Adrenal gland (tissue), 9 donors: ENCODE measurements at regions not wholly inside any gene's neighbourhood (a gene's known extent, or its start where the extent isn't known, plus 50 kb on each side); places are given as distances from the start of the nearest gene placed in this dataset.

ENCODE experiments used
- DNase-seq, 7 donors: peaks; one replicate each; pipeline ENCODE4 v3.0.0-alpha.2; 2019 to 2020
- H3K27ac ChIP-seq, 5 donors: fragments of 200-600 bp; sonication (generic) in 4 of 5; 1 replicate in 3 of 5; 2 replicates in 2 of 5; pipeline versions ENCODE4 v1.5.1 to v1.8.0; 2016 to 2020; ENCODE audit warnings: mild to moderate bottlenecking in 1 of 5
- H3K27me3 ChIP-seq: fragments of 200-600 bp; 2 replicates; pipeline ENCODE4 v1.8.0; 2021
- H3K36me3 ChIP-seq, 2 donors: fragments of 200-600 bp; replicated peaks in 1 of 2; 1 replicate in 1 of 2; 2 replicates in 1 of 2; pipeline versions ENCODE4 v1.5.1 to v1.8.0; 2018 to 2022
- H3K4me1 ChIP-seq, 2 donors: fragments of 200-600 bp; replicated peaks in 1 of 2; 1 replicate in 1 of 2; 2 replicates in 1 of 2; pipeline versions ENCODE4 v1.5.1 to v1.8.0; 2018 to 2021
- H3K4me3 ChIP-seq, 4 donors: fragments of 200-600 bp; sonication (generic) in 3 of 4; one replicate each; pipeline ENCODE4 v1.5.1; 2016 to 2018
- H3K9me3 ChIP-seq, 3 donors: fragments of 200-600 bp; sonication (generic) in 1 of 3; replicated peaks in 1 of 3; 1 replicate in 2 of 3; 2 replicates in 1 of 3; pipeline versions ENCODE4 v1.5.1 to v1.8.0; 2016 to 2021
- POLR2A ChIP-seq, 2 donors: fragments of 450-650 bp; IDR thresholded peaks; one replicate each; pipeline ENCODE4 v1.6.1; 2017; ENCODE audit warnings: antibody characterized with exemption in 2 of 2, mild to moderate bottlenecking in 2 of 2, moderate library complexity in 1 of 2
- WGBS, 4 donors: extraction: QIAGEN DNeasy Blood & Tissue Kit in 2 of 4; methylation state at CpG; one replicate each; pipeline versions ENCODE4 v1.1.5 to v1.1.7; 2013 to 2017; 5-methylcytosine and 5-hydroxymethylcytosine counted together
- intact Hi-C, 2 donors: fragments of 100-400 bp; cut with DNase I; formaldehyde crosslinking; loops; one replicate each; pipeline versions ENCODE4 v1.14.1 to v1.15.0; 2022 to 2023
- TF ChIP-seq, protein P1 (sequence below), 6 experiments: fragments of 450-650 bp in 4 of 6; fragments of 200-600 bp in 2 of 6; sonication (generic) in 1 of 6; IDR thresholded peaks; 1 replicate in 5 of 6; 2 replicates in 1 of 6; pipeline versions ENCODE4 v1.5.1 to v1.8.0; 2016 to 2021; ENCODE audit warnings: antibody characterized with exemption in 6 of 6, mild to moderate bottlenecking in 2 of 6, moderate library complexity in 1 of 6
- donor health status: healthy with polysubstance abuse.
- donor health status: Bipolar disorder and iron deficiency.
- donor health status: DM: yes; HTN: yes; CAD: no.
- donor health status: DM: no; HTN: no; CAD: no.
- donor health status: DM: no; HTN: no; CAD: no.

DNA sequence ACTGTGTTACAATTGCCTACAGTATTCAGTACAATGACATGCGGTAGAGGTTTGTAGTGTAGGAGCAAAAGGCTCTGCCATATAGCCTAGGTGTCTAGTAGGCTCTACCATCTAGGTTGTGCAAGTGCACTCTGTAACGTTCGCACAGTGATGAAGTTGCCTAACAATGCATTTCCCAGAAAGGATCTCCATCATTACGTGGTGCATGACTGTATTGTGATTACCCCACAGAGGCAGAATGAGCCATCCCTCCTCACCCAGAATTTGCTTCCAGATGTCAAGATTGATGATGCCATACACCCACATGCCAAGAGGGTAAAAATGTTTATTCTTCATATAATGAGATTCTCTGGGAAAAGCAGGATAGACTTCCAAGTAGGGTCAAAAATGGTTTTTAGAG, 199.3 kb upstream of the CTTNBP2NL start:
- no peak for DNase-seq
- Histone ChIP-seq H3K4me3 (no peak overlapping the region), H3K36me3 (no peaks in the 10 kb centered on the region), H3K9me3 (peaks cover 0 to 7% (median 0%) of the 10 kb centered on the region in 3 donors), H3K4me1 (no peaks in the 10 kb centered on the region), H3K27ac (no peak overlapping the region), H3K27me3 (no peaks in the 10 kb centered on the region)
- intact Hi-C loops, result no loop called here
- WGBS, 4 donors, result 79 to 86% (median 82%) methylated on average over 4 of the region's 4 CpGs
- TF ChIP-seq POLR2A (IDR thresholded peaks at IDR 0.05), result no peak
- TF ChIP-seq, protein P1, sequence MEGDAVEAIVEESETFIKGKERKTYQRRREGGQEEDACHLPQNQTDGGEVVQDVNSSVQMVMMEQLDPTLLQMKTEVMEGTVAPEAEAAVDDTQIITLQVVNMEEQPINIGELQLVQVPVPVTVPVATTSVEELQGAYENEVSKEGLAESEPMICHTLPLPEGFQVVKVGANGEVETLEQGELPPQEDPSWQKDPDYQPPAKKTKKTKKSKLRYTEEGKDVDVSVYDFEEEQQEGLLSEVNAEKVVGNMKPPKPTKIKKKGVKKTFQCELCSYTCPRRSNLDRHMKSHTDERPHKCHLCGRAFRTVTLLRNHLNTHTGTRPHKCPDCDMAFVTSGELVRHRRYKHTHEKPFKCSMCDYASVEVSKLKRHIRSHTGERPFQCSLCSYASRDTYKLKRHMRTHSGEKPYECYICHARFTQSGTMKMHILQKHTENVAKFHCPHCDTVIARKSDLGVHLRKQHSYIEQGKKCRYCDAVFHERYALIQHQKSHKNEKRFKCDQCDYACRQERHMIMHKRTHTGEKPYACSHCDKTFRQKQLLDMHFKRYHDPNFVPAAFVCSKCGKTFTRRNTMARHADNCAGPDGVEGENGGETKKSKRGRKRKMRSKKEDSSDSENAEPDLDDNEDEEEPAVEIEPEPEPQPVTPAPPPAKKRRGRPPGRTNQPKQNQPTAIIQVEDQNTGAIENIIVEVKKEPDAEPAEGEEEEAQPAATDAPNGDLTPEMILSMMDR (IDR thresholded peaks at IDR 0.05), result no peak

DNA sequence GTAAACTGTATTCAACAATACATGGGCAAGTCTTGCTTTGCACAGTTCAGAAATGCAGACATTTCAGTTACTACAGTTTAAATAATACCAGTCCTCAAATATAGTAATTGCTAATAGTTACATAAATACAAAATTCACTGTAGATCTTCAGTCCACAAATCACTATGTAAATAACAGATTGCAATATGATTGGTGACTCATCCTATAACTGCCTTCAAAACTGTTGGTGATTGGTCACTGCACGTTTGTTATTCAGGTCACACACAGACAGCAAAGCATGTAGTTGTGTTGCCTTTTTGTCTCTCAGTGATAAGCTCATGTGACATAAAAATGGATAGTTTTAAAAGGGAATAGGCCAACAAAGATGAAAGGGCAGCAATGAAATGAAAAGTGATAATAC, 186.5 kb upstream of the CTTNBP2NL start:
- intact Hi-C loops, result no loop called here
- no peak for DNase-seq
- 21 to 55% (median 30%) methylated on average over 1 of the region's 1 CpG for WGBS, 4 donors
- Histone ChIP-seq H3K9me3 (no peaks in the 10 kb centered on the region), H3K4me1 (no peaks in the 10 kb centered on the region), H3K27me3 (no peaks in the 10 kb centered on the region), H3K4me3 (no peak overlapping the region), H3K36me3 (no peaks in the 10 kb centered on the region), H3K27ac (no peak overlapping the region)
- TF ChIP-seq POLR2A (IDR thresholded peaks at IDR 0.05), result no peak
- TF ChIP-seq, protein P1 (IDR thresholded peaks at IDR 0.05), result no peak

DNA sequence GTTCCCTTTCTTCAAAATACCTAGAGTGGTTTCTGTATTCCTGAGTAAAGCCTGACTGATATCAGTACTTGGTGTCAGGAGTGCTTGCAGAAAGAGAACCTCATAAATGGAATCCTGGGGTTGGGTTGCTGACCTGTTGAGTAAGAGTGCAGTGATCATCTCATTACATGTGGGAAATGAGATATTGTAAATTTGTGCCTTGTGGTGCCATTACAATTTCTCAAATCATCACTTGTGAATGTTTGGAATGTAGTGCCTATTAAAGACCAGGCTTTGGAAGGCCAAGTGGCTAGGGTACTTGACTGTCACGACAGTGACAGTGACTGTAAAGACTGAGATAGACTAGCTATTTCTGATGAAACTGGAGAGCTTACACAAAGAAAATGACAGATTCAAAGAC, 176.7 kb upstream of the CTTNBP2NL start:
- Histone ChIP-seq H3K9me3 (no peaks in the 10 kb centered on the region), H3K36me3 (no peaks in the 10 kb centered on the region), H3K27ac (no peak overlapping the region), H3K4me3 (no peak overlapping the region), H3K27me3 (no peaks in the 10 kb centered on the region), H3K4me1 (no peaks in the 10 kb centered on the region)
- no peak for TF ChIP-seq POLR2A (IDR thresholded peaks at IDR 0.05)
- TF ChIP-seq, protein P1 (IDR thresholded peaks at IDR 0.05), result no peak
- intact Hi-C loops, result no loop called here
- DNase-seq, result no peak
- 65 to 74% (median 69%) methylated on average over 1 of the region's 1 CpG for WGBS, 4 donors

DNA sequence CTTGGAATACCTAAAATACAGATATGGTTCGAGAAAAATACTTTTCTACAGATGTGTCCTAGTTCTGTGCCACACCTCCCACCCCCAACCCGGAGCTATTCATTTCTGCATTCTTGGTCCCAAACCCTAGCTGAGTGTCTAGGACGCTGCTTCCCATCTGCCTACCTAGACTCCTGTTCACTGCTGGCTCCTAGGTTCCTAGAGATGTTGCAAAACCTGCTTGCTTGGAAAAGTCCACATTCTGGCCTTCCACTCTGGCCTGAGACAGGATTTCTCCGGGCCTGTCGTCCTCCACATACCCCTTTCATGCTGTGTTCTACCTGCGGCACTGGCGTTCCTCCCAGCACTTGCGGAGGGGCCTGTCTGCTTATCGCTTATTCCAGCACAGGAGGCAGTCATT, 165.8 kb upstream of the CTTNBP2NL start:
- no peak overlapping the region for H3K4me3 ChIP-seq
- DNase-seq, result no peak
- H3K4me1 ChIP-seq, result no peaks in the 10 kb centered on the region
- H3K9me3 ChIP-seq, result peaks cover 0 to 4% (median 0%) of the 10 kb centered on the region in 3 donors
- intact Hi-C loops, result no loop called here
- H3K27ac ChIP-seq, result no peak overlapping the region
- H3K36me3 ChIP-seq, result no peaks in the 10 kb centered on the region
- WGBS, 4 donors, result 78 to 91% (median 84%) methylated on average over 9 of the region's 9 CpGs
- TF ChIP-seq, protein P1 (IDR thresholded peaks at IDR 0.05), result no peak
- TF ChIP-seq POLR2A (IDR thresholded peaks at IDR 0.05), result no peak
- no peaks in the 10 kb centered on the region for H3K27me3 ChIP-seq
